HEK293 (cell line): ENCODE measurements at regions not wholly inside any gene's neighbourhood (a gene's known extent, or its start where the extent isn't known, plus 50 kb on each side); places are given as distances from the start of the nearest gene placed in this dataset.
"Not testable (repeated sequence)": the region's sequence is repeated elsewhere in the genome, so short reads cannot be mapped to it uniquely, and the experiment has no call there.

ENCODE experiments used
- CTCF ChIA-PET: fragments of 350-600 bp; formaldehyde crosslinking; extraction: SDS; loops from one replicate; lab custom pipeline; 2021; ENCODE audit warnings: antibody characterized with exemption; lab: Yijun Ruan, JAX
- POLR2A ChIA-PET: fragments of 300-600 bp; formaldehyde crosslinking; extraction: SDS; loops from one replicate; lab custom pipeline; 2020; ENCODE audit warnings: antibody characterized with exemption, inconsistent platforms; lab: Yijun Ruan, JAX
- H3K27ac ChIP-seq: fragments of 200-500 bp; sonication (Bioruptor generic); 2 replicates; pipeline ENCODE4 v1.5.1; 2014; ENCODE audit warnings: low read depth, low read length, control low read depth, inconsistent platforms; ENCODE audit errors: extremely low read depth
- H3K36me3 ChIP-seq, 2 experiments: fragments of 200-500 bp in 1 of 2; sonication (Bioruptor generic) in 1 of 2; 1 replicate in 1 of 2; 2 replicates in 1 of 2; pipeline ENCODE4 v1.5.1; 2014 to 2017; ENCODE audit warnings: inconsistent platforms in 2 of 2, low read length in 2 of 2; ENCODE audit not compliant: control insufficient read depth in 2 of 2, insufficient read depth in 1 of 2
- H3K4me1 ChIP-seq: fragments of 200-500 bp; sonication (Bioruptor generic); 2 replicates; pipeline ENCODE4 v1.5.1; 2014; ENCODE audit warnings: mild to moderate bottlenecking, low read length, inconsistent platforms; ENCODE audit not compliant: control insufficient read depth, insufficient read depth
- H3K4me3 ChIP-seq: 2 replicates; pipeline ENCODE4 v1.5.1; 2011; ENCODE audit warnings: low read depth, mild to moderate bottlenecking, control low read depth, low read length, moderate library complexity
- H3K9me3 ChIP-seq: fragments of 200-500 bp; sonication (Bioruptor generic); 2 replicates; pipeline ENCODE4 v1.5.1; 2014; ENCODE audit warnings: low read depth, low read length, inconsistent platforms; ENCODE audit not compliant: control insufficient read depth, insufficient read depth
- BCL11B ChIP-seq: fragments of 450-650 bp; formaldehyde crosslinking; IDR thresholded peaks from 2 replicates; pipeline ENCODE4 v1.5.1; 2016; ENCODE audit warnings: low read depth, missing biosample characterization, missing genetic modification characterization
- HOXD13 ChIP-seq: sonication (generic); formaldehyde crosslinking; IDR thresholded peaks from 2 replicates; pipeline ENCODE4 v1.8.0; 2022; ENCODE audit warnings: missing genetic modification reagents, borderline replicate concordance
- OSR2 ChIP-seq: fragments of 450-650 bp; formaldehyde crosslinking; IDR thresholded peaks from 2 replicates; pipeline ENCODE4 v1.5.1; 2016; ENCODE audit warnings: missing biosample characterization, missing genetic modification characterization
- PATZ1 ChIP-seq: fragments of 450-650 bp; formaldehyde crosslinking; IDR thresholded peaks from 2 replicates; pipeline ENCODE4 v1.5.1; 2016; ENCODE audit warnings: missing biosample characterization, missing genetic modification characterization
- TSHZ1 ChIP-seq: fragments of 450-650 bp; formaldehyde crosslinking; IDR thresholded peaks from 2 replicates; pipeline ENCODE4 v1.5.1; 2016; ENCODE audit warnings: missing biosample characterization, missing genetic modification characterization, borderline replicate concordance
- ZBTB1 ChIP-seq: fragments of 450-650 bp; formaldehyde crosslinking; IDR thresholded peaks from 2 replicates; pipeline ENCODE4 v1.5.1; 2016; ENCODE audit warnings: missing biosample characterization, missing genetic modification characterization
- ZBTB21 ChIP-seq: fragments of 450-650 bp; formaldehyde crosslinking; IDR thresholded peaks from 2 replicates; pipeline ENCODE4 v1.5.1; 2017; ENCODE audit warnings: missing biosample characterization, missing genetic modification characterization
- ZBTB26 ChIP-seq: fragments of 450-650 bp; formaldehyde crosslinking; optimal IDR thresholded peaks from 2 replicates; pipeline ENCODE3; 2016; ENCODE audit warnings: missing biosample characterization, mild to moderate bottlenecking, missing genetic modification characterization
- ZFP41 ChIP-seq: fragments of 450-650 bp; formaldehyde crosslinking; IDR thresholded peaks from 2 replicates; pipeline ENCODE4 v1.5.1; 2016; ENCODE audit warnings: missing biosample characterization, missing genetic modification characterization, borderline replicate concordance
- ZNF138 ChIP-seq: fragments of 450-650 bp; formaldehyde crosslinking; IDR thresholded peaks from 2 replicates; pipeline ENCODE4 v1.5.1; 2016; ENCODE audit warnings: missing biosample characterization, missing genetic modification characterization, borderline replicate concordance
- ZNF202 ChIP-seq: fragments of 450-650 bp; formaldehyde crosslinking; IDR thresholded peaks from 2 replicates; pipeline ENCODE4 v1.5.1; 2016; ENCODE audit warnings: missing biosample characterization, missing genetic modification characterization, borderline replicate concordance
- ZNF311 ChIP-seq: fragments of 450-650 bp; formaldehyde crosslinking; IDR thresholded peaks from 2 replicates; pipeline ENCODE4 v1.5.1; 2017; ENCODE audit warnings: missing biosample characterization, missing genetic modification characterization, borderline replicate concordance
- ZNF530 ChIP-seq: fragments of 450-650 bp; formaldehyde crosslinking; IDR thresholded peaks from 2 replicates; pipeline ENCODE4 v1.5.1; 2016; ENCODE audit warnings: low read depth, missing biosample characterization, missing genetic modification characterization
- ZNF555 ChIP-seq: fragments of 450-650 bp; formaldehyde crosslinking; conservative IDR thresholded peaks from 2 replicates; pipeline ENCODE4 v1.5.1; 2017; ENCODE audit warnings: missing biosample characterization, mild to moderate bottlenecking, missing genetic modification characterization, inconsistent platforms
- ZNF585B ChIP-seq: fragments of 450-650 bp; formaldehyde crosslinking; IDR thresholded peaks from 2 replicates; pipeline ENCODE4 v1.5.1; 2016; ENCODE audit warnings: missing biosample characterization, missing genetic modification characterization
- ZNF658 ChIP-seq: fragments of 450-650 bp; formaldehyde crosslinking; IDR thresholded peaks from 2 replicates; pipeline ENCODE4; 2016; ENCODE audit warnings: missing biosample characterization, missing genetic modification characterization
- ZNF830 ChIP-seq: fragments of 450-650 bp; IDR thresholded peaks from 2 replicates; pipeline ENCODE4 v1.5.0; 2018; ENCODE audit warnings: missing biosample characterization, missing genetic modification characterization, low read depth, mild to moderate bottlenecking, moderate library complexity
- ZNF837 ChIP-seq: fragments of 450-650 bp; formaldehyde crosslinking; IDR thresholded peaks from 2 replicates; pipeline ENCODE4 v1.5.1; 2016; ENCODE audit warnings: missing biosample characterization, missing genetic modification characterization

GRCh38 chr21:27026501-27026900 lies 59.6 kb upstream of the ADAMTS5 start (continued):
- TF ChIP-seq TSHZ1 = no peak
- no peak for TF ChIP-seq ZBTB1 (tag by site-specific recombination)
- TF ChIP-seq, all 188 proteins: peak for 0

GRCh38 chr21:27025708-27026107 lies 58.8 kb upstream of the ADAMTS5 start:
- H3K4me1 ChIP-seq, CTCF ChIA-PET, H3K9me3 ChIP-seq, POLR2A ChIA-PET, H3K27ac ChIP-seq, H3K4me3 ChIP-seq, H3K36me3 ChIP-seq: not testable (repeated sequence)

- H3K9me3 ChIP-seq = no peaks in the 10 kb centered on the region
- H3K27ac ChIP-seq = no peak overlapping the region
- H3K4me1 ChIP-seq = no peaks in the 10 kb centered on the region
- POLR2A ChIA-PET = no interaction called here
- no peak overlapping the region for H3K4me3 ChIP-seq
- no peaks in the 10 kb centered on the region for H3K36me3 ChIP-seq
- CTCF ChIA-PET = no interaction called here
- no peak for TF ChIP-seq PATZ1 (tag by site-specific recombination)
- TF ChIP-seq ZNF830 (tag by site-specific recombination) = no peak
- no peak for TF ChIP-seq ZNF311 (tag by site-specific recombination)
- TF ChIP-seq ZBTB26 (tag by site-specific recombination) = no peak
- TF ChIP-seq ZNF658 = no peak
- no peak for TF ChIP-seq ZNF138 (tag by site-specific recombination)
- TF ChIP-seq ZNF585B = no peak
- TF ChIP-seq ZFP41 (tag by site-specific recombination) = no peak
- no peak for TF ChIP-seq ZNF555
- TF ChIP-seq HOXD13 (CRISPR knock-in tag) = no peak
- no peak for TF ChIP-seq OSR2 (tag by site-specific recombination)
- no peak for TF ChIP-seq ZNF530
- TF ChIP-seq BCL11B (tag by site-specific recombination) = no peak
- TF ChIP-seq ZBTB21 (tag by site-specific recombination) = no peak
- TF ChIP-seq ZNF202 (tag by site-specific recombination) = no peak
- TF ChIP-seq ZNF837 (tag by site-specific recombination) = no peak
Observed at GRCh38 chr21:27024971-27025370, 58.1 kb upstream of the ADAMTS5 start.
